H9 (cell line): ENCODE measurements at regions not wholly inside any gene's neighbourhood (a gene's known extent, or its start where the extent isn't known, plus 50 kb on each side); places are given as distances from the start of the nearest gene placed in this dataset.

Source experiments
- DNase-seq: peaks from one replicate; pipeline ENCODE4 v3.0.0-alpha.2; 2017
- H2AFZ ChIP-seq: one replicate; pipeline ENCODE4 v1.6.1; 2013; ENCODE audit warnings: mild to moderate bottlenecking, low read length, control low read depth, moderate library complexity
- H2AK5ac ChIP-seq: 2 replicates; pipeline ENCODE4 v1.6.1; 2013; ENCODE audit warnings: low read length, control low read depth, mixed read lengths; ENCODE audit not compliant: insufficient read length
- H2BK120ac ChIP-seq: one replicate; pipeline ENCODE4 v1.6.1; 2013; ENCODE audit warnings: low read depth, mild to moderate bottlenecking, low read length, control low read depth, inconsistent platforms; ENCODE audit not compliant: poor library complexity, severe bottlenecking
- H2BK12ac ChIP-seq: 2 replicates; pipeline ENCODE4 v1.6.1; 2013; ENCODE audit warnings: low read length, control low read depth, mixed read lengths, low read depth; ENCODE audit not compliant: insufficient read length
- H2BK15ac ChIP-seq: 2 replicates; pipeline ENCODE4 v1.6.1; 2013; ENCODE audit warnings: low read depth, low read length, control low read depth
- H2BK20ac ChIP-seq: one replicate; pipeline ENCODE4 v1.6.1; 2013; ENCODE audit warnings: low read depth, mild to moderate bottlenecking, low read length, control low read depth, inconsistent platforms; ENCODE audit not compliant: poor library complexity, severe bottlenecking
- H2BK5ac ChIP-seq: 2 replicates; pipeline ENCODE4 v1.6.1; 2013; ENCODE audit warnings: low read length, control low read depth, mixed read lengths; ENCODE audit not compliant: insufficient read length
- H3K14ac ChIP-seq: 2 replicates; pipeline ENCODE4 v1.6.1; 2013; ENCODE audit warnings: low read length, control low read depth; ENCODE audit not compliant: insufficient read depth
- H3K18ac ChIP-seq: 2 replicates; pipeline ENCODE4 v1.6.1; 2013; ENCODE audit warnings: low read depth, mild to moderate bottlenecking, mixed read lengths, low read length, control low read depth; ENCODE audit not compliant: insufficient read length
- H3K23ac ChIP-seq: 2 replicates; pipeline ENCODE4 v1.6.1; 2013; ENCODE audit warnings: low read length, control low read depth, mixed read lengths, low read depth; ENCODE audit not compliant: insufficient read length
- H3K23me2 ChIP-seq: 2 replicates; pipeline ENCODE4 v1.6.1; 2013; ENCODE audit warnings: low read depth, mild to moderate bottlenecking, mixed read lengths, low read length, control low read depth; ENCODE audit not compliant: insufficient read length, poor library complexity, severe bottlenecking
- H3K27ac ChIP-seq: 2 replicates; pipeline ENCODE4 v1.5.1; 2013; ENCODE audit warnings: low read length, control low read depth, mixed read lengths, low read depth; ENCODE audit not compliant: insufficient read length
- H3K27me3 ChIP-seq: 2 replicates; pipeline ENCODE4 v1.6.1; 2013; ENCODE audit warnings: low read length, control low read depth, inconsistent platforms; ENCODE audit not compliant: insufficient read depth
- H3K4ac ChIP-seq: 2 replicates; pipeline ENCODE4 v1.6.1; 2013; ENCODE audit warnings: low read depth, mild to moderate bottlenecking, control low read depth, inconsistent platforms, low read length, moderate library complexity
- H3K4me1 ChIP-seq: 2 replicates; pipeline ENCODE4 v1.6.1; 2013; ENCODE audit warnings: low read length, control low read depth, inconsistent platforms; ENCODE audit not compliant: insufficient read depth
- H3K4me2 ChIP-seq: 2 replicates; pipeline ENCODE4 v1.6.1; 2013; ENCODE audit warnings: low read length, control low read depth, mixed read lengths; ENCODE audit not compliant: insufficient read length, insufficient read depth
- H3K56ac ChIP-seq: 2 replicates; pipeline ENCODE4 v1.6.1; 2013; ENCODE audit warnings: low read depth, mild to moderate bottlenecking, mixed read lengths, low read length, control low read depth; ENCODE audit not compliant: insufficient read length
- H3K79me1 ChIP-seq: 2 replicates; pipeline ENCODE4 v1.6.1; 2013; ENCODE audit warnings: low read depth, mild to moderate bottlenecking, moderate library complexity, low read length, control low read depth, inconsistent platforms; ENCODE audit not compliant: insufficient read depth, poor library complexity, severe bottlenecking
- H3K79me2 ChIP-seq: 2 replicates; pipeline ENCODE4 v1.6.1; 2013; ENCODE audit warnings: low read length, control low read depth, inconsistent platforms; ENCODE audit not compliant: insufficient read depth
- H3K9ac ChIP-seq: 2 replicates; pipeline ENCODE4 v1.6.1; 2013; ENCODE audit warnings: low read length, control low read depth, mixed read lengths; ENCODE audit not compliant: insufficient read length; ENCODE audit errors: extremely low read depth
- H3K9me3 ChIP-seq: one replicate; pipeline ENCODE4 v1.6.1; 2013; ENCODE audit warnings: low read depth, low read length, inconsistent platforms; ENCODE audit not compliant: control insufficient read depth
- H3T11ph ChIP-seq: one replicate; pipeline ENCODE4 v1.6.1; 2013; ENCODE audit warnings: mild to moderate bottlenecking, low read length, control low read depth, inconsistent platforms
- H4K20me1 ChIP-seq: one replicate; pipeline ENCODE4 v1.6.1; 2013; ENCODE audit not compliant: control insufficient read depth, insufficient read length, insufficient read depth
- H4K5ac ChIP-seq: 2 replicates; pipeline ENCODE4 v1.6.1; 2013; ENCODE audit warnings: low read depth, mild to moderate bottlenecking, mixed read lengths, low read length, control low read depth; ENCODE audit not compliant: insufficient read length
- H4K8ac ChIP-seq: replicated peaks from 2 replicates; pipeline ENCODE4 v1.6.1; 2013; ENCODE audit warnings: low read length, control low read depth, mixed read lengths, low read depth; ENCODE audit not compliant: insufficient read length
- H4K91ac ChIP-seq: 2 replicates; pipeline ENCODE4 v1.6.1; 2013; ENCODE audit warnings: low read depth, mild to moderate bottlenecking, moderate library complexity, mixed read lengths, low read length, control low read depth; ENCODE audit not compliant: insufficient read length
- H3K27ac Mint-ChIP-seq, 3 experiments: 2 replicates in 2 of 3; 3 replicates in 1 of 3; pipeline ENCODE4 v1.8.0; 2020 to 2021; ENCODE audit warnings: mixed read lengths in 3 of 3, mild to moderate bottlenecking in 1 of 3, moderate library complexity in 1 of 3
- H3K27me3 Mint-ChIP-seq: 2 replicates; pipeline ENCODE4 v1.8.0; 2021; ENCODE audit warnings: low read depth, mild to moderate bottlenecking, moderate library complexity, mixed read lengths
- H3K36me3 Mint-ChIP-seq, 3 experiments: 2 replicates in 2 of 3; 3 replicates in 1 of 3; pipeline ENCODE4 v1.8.0; 2020 to 2021; ENCODE audit warnings: low read depth in 3 of 3, mixed read lengths in 3 of 3; ENCODE audit not compliant: insufficient read depth in 1 of 3
- H3K4me1 Mint-ChIP-seq, 2 experiments: 2 replicates each; pipeline ENCODE4 v1.8.0; 2020; ENCODE audit warnings: mixed read lengths in 2 of 2
- H3K4me3 Mint-ChIP-seq, 2 experiments: 2 replicates in 1 of 2; 3 replicates in 1 of 2; pipeline ENCODE4 v1.8.0; 2020 to 2021; ENCODE audit warnings: mild to moderate bottlenecking in 2 of 2, mixed read lengths in 2 of 2, moderate library complexity in 1 of 2
- H3K9me3 Mint-ChIP-seq, 2 experiments: 2 replicates in 1 of 2; 3 replicates in 1 of 2; pipeline ENCODE4 v1.8.0; 2020; ENCODE audit warnings: mild to moderate bottlenecking in 2 of 2, mixed read lengths in 2 of 2, moderate library complexity in 1 of 2
- CTCF ChIP-seq: fragments of 200-600 bp; sonication (generic); conservative IDR thresholded peaks from 3 replicates; pipeline ENCODE4 v1.8.0; 2021; ENCODE audit warnings: antibody characterized with exemption, mild to moderate bottlenecking
- WGBS: extraction: QIAGEN DNeasy Blood & Tissue Kit; methylation state at CpG from one replicate; pipeline ENCODE4 v1.1.7; 2013; ENCODE audit warnings: missing lambda C conversion rate, low lambda C conversion rate, mixed read lengths; ENCODE audit not compliant: insufficient read length; ENCODE audit errors: extremely low coverage; 5-methylcytosine and 5-hydroxymethylcytosine counted together

- Histone ChIP-seq H3K14ac (no peak overlapping the region; the same call in 1 of the 2 replicates), H3K9ac (no peak overlapping the region), H3T11ph (no peak overlapping the region), H3K9me3 (no peaks in the 10 kb centered on the region), H3K27ac (no peak overlapping the region), H3K23ac (no peak overlapping the region), H2BK120ac (no peak overlapping the region), H3K79me2 (no peaks in the 10 kb centered on the region), H3K79me1 (no peaks in the 10 kb centered on the region), H4K8ac (no peak overlapping the region), H2AFZ (no peak overlapping the region), H3K56ac (no peak overlapping the region), H2BK20ac (no peak overlapping the region), H4K5ac (no peak overlapping the region), H3K23me2 (no peaks in the 10 kb centered on the region), H2BK12ac (no peak overlapping the region), H4K20me1 (no peaks in the 10 kb centered on the region), H2AK5ac (no peak overlapping the region), H3K4ac (no peak overlapping the region), H3K27me3 (no peaks in the 10 kb centered on the region), H4K91ac (no peak overlapping the region), H3K4me1 (no peaks in the 10 kb centered on the region), H2BK5ac (no peak overlapping the region), H3K18ac (no peak overlapping the region), H2BK15ac (no peak overlapping the region), H3K4me2 (no peak overlapping the region)
- no peak for DNase-seq
- no peak for TF ChIP-seq CTCF
- Mint-ChIP-seq H3K27me3 (no peaks in the 10 kb centered on the region), H3K4me3 (no peak overlapping the region), H3K36me3 (no peaks in the 10 kb centered on the region), H3K9me3 (no peaks in the 10 kb centered on the region), H3K27ac (no peak overlapping the region), H3K4me1 (peaks cover 0 to 3% of the 10 kb centered on the region in 2 experiments; a peak in 1 of 4 replicates)
- WGBS: no CpG with 5 or more reads among the region's 6 CpGs
These were observed 468.7 kb downstream of the RPS24 start for GRCh38 chr10:78502210-78502936.
